Testis (tissue), 2 donors: ENCODE measurements at regions not wholly inside any gene's neighbourhood (a gene's known extent, or its start where the extent isn't known, plus 50 kb on each side); places are given as distances from the start of the nearest gene placed in this dataset.

Experiments
- DNase-seq: peaks from one replicate; pipeline ENCODE4 v3.0.0-alpha.2; 2019
- H3K27ac ChIP-seq, 2 donors: fragments of 200-600 bp; sonication (generic); one replicate each; pipeline ENCODE4 v1.5.1; 2019
- H3K27me3 ChIP-seq: fragments of 200-600 bp; sonication (generic); one replicate; pipeline ENCODE4 v1.5.1; 2019
- H3K36me3 ChIP-seq: fragments of 200-600 bp; sonication (generic); one replicate; pipeline ENCODE4 v1.5.1; 2017; ENCODE audit warnings: low read depth; ENCODE audit errors: missing control alignments
- H3K4me1 ChIP-seq: fragments of 200-600 bp; sonication (generic); one replicate; pipeline ENCODE4 v1.5.1; 2019
- H3K4me3 ChIP-seq, 2 donors: fragments of 200-600 bp; sonication (generic); one replicate each; pipeline ENCODE4 v1.5.1; 2017 to 2019
- H3K9me3 ChIP-seq: fragments of 200-600 bp; sonication (generic); one replicate; pipeline ENCODE4 v1.5.1; 2017
- CTCF ChIP-seq, 3 experiments: fragments of 450-650 bp in 2 of 3; fragments of 200-600 bp in 1 of 3; sonication (generic) in 1 of 3; IDR thresholded peaks; one replicate each; pipeline ENCODE4 v1.5.1; 2016 to 2019; ENCODE audit warnings: antibody characterized with exemption in 3 of 3, mild to moderate bottlenecking in 2 of 3, moderate library complexity in 1 of 3
- POLR2A ChIP-seq: fragments of 450-650 bp; IDR thresholded peaks from one replicate; pipeline ENCODE4 v1.6.1; 2017; ENCODE audit warnings: antibody characterized with exemption, mild to moderate bottlenecking, moderate library complexity
- WGBS, 2 donors: methylation state at CpG; one replicate each; pipeline ENCODE4 v1.1.5; 2018; 5-methylcytosine and 5-hydroxymethylcytosine counted together
- intact Hi-C: fragments of 100-400 bp; cut with DNase I; formaldehyde crosslinking; loops from one replicate; pipeline ENCODE4 v1.15.1; 2023; ENCODE audit warnings: low total_unique reads

- no peak overlapping the region for H3K27ac ChIP-seq
- no peak for DNase-seq
- no peaks in the 10 kb centered on the region for H3K9me3 ChIP-seq
- H3K27me3 ChIP-seq = no peaks in the 10 kb centered on the region
- intact Hi-C loops = no loop called here
- no peaks in the 10 kb centered on the region for H3K36me3 ChIP-seq
- H3K4me1 ChIP-seq = no peaks in the 10 kb centered on the region
- TF ChIP-seq POLR2A = no peak
- no peak for TF ChIP-seq CTCF (IDR thresholded peaks at IDR 0.05)
- H3K4me3 ChIP-seq = no peak overlapping the region
- WGBS, 2 donors = 92 to 98% methylated on average over 1 of the region's 1 CpG
These were observed 571.8 kb downstream of the PRKD1 start for GRCh38 chr14:29355846-29356245.

DNA sequence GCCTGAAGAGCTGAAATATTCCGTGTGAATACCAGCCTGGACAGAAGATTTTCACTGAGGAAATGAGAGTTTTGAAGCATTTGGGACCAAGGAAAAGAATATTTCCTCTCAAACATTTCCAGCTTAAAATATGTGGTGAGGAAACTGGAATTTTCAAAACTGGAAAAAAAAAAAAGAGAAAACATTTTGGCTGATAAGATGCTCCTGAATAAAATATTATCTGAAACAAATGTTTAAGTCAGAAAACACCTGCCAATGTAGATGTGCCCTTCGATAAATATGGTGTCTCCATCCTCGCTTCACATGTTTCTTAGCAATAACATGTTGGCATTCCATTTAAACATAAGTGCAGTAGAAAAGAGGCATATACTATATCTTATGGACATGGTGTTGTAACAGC is 567.0 kb downstream of the PRKD1 start:
- DNase-seq = no peak
- TF ChIP-seq CTCF (IDR thresholded peaks at IDR 0.05) = no peak
- TF ChIP-seq POLR2A = no peak
- Histone ChIP-seq H3K27ac (no peak overlapping the region), H3K9me3 (no peaks in the 10 kb centered on the region), H3K27me3 (no peaks in the 10 kb centered on the region), H3K4me1 (no peaks in the 10 kb centered on the region), H3K4me3 (no peak overlapping the region), H3K36me3 (no peaks in the 10 kb centered on the region)
- WGBS, 2 donors = 78 to 79% methylated on average over 3 of the region's 3 CpGs
- intact Hi-C loops = no loop called here

GRCh38 chr14:29370024-29370423 is 557.6 kb downstream of the PRKD1 start:
- Histone ChIP-seq H3K27ac (no peak overlapping the region), H3K27me3 (no peaks in the 10 kb centered on the region), H3K9me3 (no peaks in the 10 kb centered on the region), H3K36me3 (no peaks in the 10 kb centered on the region), H3K4me1 (no peaks in the 10 kb centered on the region), H3K4me3 (no peak overlapping the region)
- DNase-seq = no peak
- WGBS, 2 donors = 96 to 98% methylated on average over 2 of the region's 2 CpGs
- intact Hi-C loops = no loop called here
- TF ChIP-seq POLR2A (no peak), CTCF (IDR thresholded peaks at IDR 0.05) (no peak)

GRCh38 chr14:29376237-29376636 is 551.4 kb downstream of the PRKD1 start:
- Histone ChIP-seq H3K27me3 (no peaks in the 10 kb centered on the region), H3K4me1 (no peaks in the 10 kb centered on the region), H3K9me3 (no peaks in the 10 kb centered on the region), H3K36me3 (no peaks in the 10 kb centered on the region), H3K4me3 (no peak overlapping the region), H3K27ac (no peak overlapping the region)
- WGBS, 2 donors = 61 to 67% methylated on average over 4 of the region's 4 CpGs
- intact Hi-C loops = no loop called here
- TF ChIP-seq POLR2A (no peak), CTCF (IDR thresholded peaks at IDR 0.05) (no peak)
- no peak for DNase-seq

GRCh38 chr14:29380826-29381225 is 546.8 kb downstream of the PRKD1 start:
- no peak for TF ChIP-seq POLR2A
- no peak for TF ChIP-seq CTCF (IDR thresholded peaks at IDR 0.05)
- Histone ChIP-seq H3K27ac (no peak overlapping the region), H3K4me3 (no peak overlapping the region), H3K4me1 (no peaks in the 10 kb centered on the region), H3K36me3 (no peaks in the 10 kb centered on the region), H3K9me3 (no peaks in the 10 kb centered on the region), H3K27me3 (no peaks in the 10 kb centered on the region)
- 68 to 76% methylated on average over 12 of the region's 12 CpGs for WGBS, 2 donors
- intact Hi-C loops = no loop called here
- DNase-seq = no peak
